GM12872 (cell line): ENCODE measurements at regions not wholly inside any gene's neighbourhood (a gene's known extent, or its start where the extent isn't known, plus 50 kb on each side); places are given as distances from the start of the nearest gene placed in this dataset.

Source experiments
- CTCF ChIP-seq: IDR thresholded peaks from 3 replicates; pipeline ENCODE4 v1.5.1; 2011; ENCODE audit warnings: low read depth, mild to moderate bottlenecking, low read length, moderate library complexity; ENCODE audit not compliant: insufficient read depth

GRCh38 chr5:8478326-8478725 lies 609.4 kb downstream of the MTRR start:
- no peak for TF ChIP-seq CTCF

GRCh38 chr5:8481007-8481406 lies 612.1 kb downstream of the MTRR start:
- TF ChIP-seq CTCF, result no peak

GRCh38 chr5:8491254-8491653 lies 622.3 kb downstream of the MTRR start:
- no peak for TF ChIP-seq CTCF

- TF ChIP-seq CTCF, result no peak
These were observed 624.2 kb downstream of the MTRR start for GRCh38 chr5:8493176-8493575.

GRCh38 chr5:8500426-8500825 lies 631.5 kb downstream of the MTRR start:
- no peak for TF ChIP-seq CTCF

GRCh38 chr5:8505196-8505595 lies 636.2 kb downstream of the MTRR start:
- no peak for TF ChIP-seq CTCF

GRCh38 chr5:8508231-8508630 lies 639.3 kb downstream of the MTRR start:
- TF ChIP-seq CTCF, result no peak

- TF ChIP-seq CTCF, result no peak
These were observed 647.4 kb downstream of the MTRR start for GRCh38 chr5:8516356-8516755.
